ENCODE measurements at regions not wholly inside any gene's neighbourhood (a gene's known extent, or its start where the extent isn't known, plus 50 kb on each side); places are given as distances from the start of the nearest gene placed in this dataset.

- TF ChIP-seq POLR2AphosphoS5 (IDR thresholded peaks at IDR 0.05; ENCODE audit: low read depth, low read length): no peak
- TF ChIP-seq, protein P1, sequence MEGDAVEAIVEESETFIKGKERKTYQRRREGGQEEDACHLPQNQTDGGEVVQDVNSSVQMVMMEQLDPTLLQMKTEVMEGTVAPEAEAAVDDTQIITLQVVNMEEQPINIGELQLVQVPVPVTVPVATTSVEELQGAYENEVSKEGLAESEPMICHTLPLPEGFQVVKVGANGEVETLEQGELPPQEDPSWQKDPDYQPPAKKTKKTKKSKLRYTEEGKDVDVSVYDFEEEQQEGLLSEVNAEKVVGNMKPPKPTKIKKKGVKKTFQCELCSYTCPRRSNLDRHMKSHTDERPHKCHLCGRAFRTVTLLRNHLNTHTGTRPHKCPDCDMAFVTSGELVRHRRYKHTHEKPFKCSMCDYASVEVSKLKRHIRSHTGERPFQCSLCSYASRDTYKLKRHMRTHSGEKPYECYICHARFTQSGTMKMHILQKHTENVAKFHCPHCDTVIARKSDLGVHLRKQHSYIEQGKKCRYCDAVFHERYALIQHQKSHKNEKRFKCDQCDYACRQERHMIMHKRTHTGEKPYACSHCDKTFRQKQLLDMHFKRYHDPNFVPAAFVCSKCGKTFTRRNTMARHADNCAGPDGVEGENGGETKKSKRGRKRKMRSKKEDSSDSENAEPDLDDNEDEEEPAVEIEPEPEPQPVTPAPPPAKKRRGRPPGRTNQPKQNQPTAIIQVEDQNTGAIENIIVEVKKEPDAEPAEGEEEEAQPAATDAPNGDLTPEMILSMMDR (IDR thresholded peaks at IDR 0.05 in 2 of 3, conservative IDR thresholded peaks at IDR 0.05 in 1 of 3; ENCODE audit: borderline replicate concordance in 1 of 3, insufficient read depth in 1 of 3, low read depth in 2 of 3, low read length in 2 of 3): no peak
- no peak for TF ChIP-seq ZFX (IDR thresholded peaks at IDR 0.05)
- no peak for TF ChIP-seq FOSL1 (IDR thresholded peaks at IDR 0.05; ENCODE audit: low read depth)
- no peak for TF ChIP-seq POLR2A (IDR thresholded peaks at IDR 0.05; ENCODE audit: borderline replicate concordance, extremely low read depth, insufficient read depth, insufficient read length)
- no peak for TF ChIP-seq REST (IDR thresholded peaks at IDR 0.05; ENCODE audit: low read depth)
- no peak for TF ChIP-seq JUND (IDR thresholded peaks at IDR 0.05)
Observed at GRCh38 chr2:194320520-194320919, 1336.5 kb upstream of the SLC39A10 start.

Measured in HCT116 (cell line).